IPS-18a (cell line): ENCODE measurements at regions not wholly inside any gene's neighbourhood (a gene's known extent, or its start where the extent isn't known, plus 50 kb on each side); places are given as distances from the start of the nearest gene placed in this dataset.

Source experiments
- H3K27ac ChIP-seq: one replicate; pipeline ENCODE4 v1.5.1; 2013; ENCODE audit warnings: low read length
- H3K27me3 ChIP-seq: one replicate; pipeline ENCODE4 v1.6.1; 2013; ENCODE audit warnings: mild to moderate bottlenecking, low read length; ENCODE audit not compliant: control insufficient read depth, insufficient read depth
- H3K36me3 ChIP-seq: one replicate; pipeline ENCODE4 v1.6.1; 2013; ENCODE audit warnings: low read depth, low read length; ENCODE audit not compliant: control insufficient read depth
- H3K4me1 ChIP-seq: one replicate; pipeline ENCODE4 v1.6.1; 2013; ENCODE audit warnings: low read depth, low read length; ENCODE audit not compliant: control insufficient read depth
- H3K4me3 ChIP-seq: one replicate; pipeline ENCODE4 v1.5.1; 2013; ENCODE audit warnings: low read length
- H3K9ac ChIP-seq: one replicate; pipeline ENCODE4 v1.6.1; 2013; ENCODE audit warnings: mild to moderate bottlenecking, low read length, moderate library complexity
- H3K9me3 ChIP-seq: one replicate; pipeline ENCODE4 v1.6.1; 2013; ENCODE audit warnings: low read depth, low read length; ENCODE audit not compliant: control insufficient read depth

DNA sequence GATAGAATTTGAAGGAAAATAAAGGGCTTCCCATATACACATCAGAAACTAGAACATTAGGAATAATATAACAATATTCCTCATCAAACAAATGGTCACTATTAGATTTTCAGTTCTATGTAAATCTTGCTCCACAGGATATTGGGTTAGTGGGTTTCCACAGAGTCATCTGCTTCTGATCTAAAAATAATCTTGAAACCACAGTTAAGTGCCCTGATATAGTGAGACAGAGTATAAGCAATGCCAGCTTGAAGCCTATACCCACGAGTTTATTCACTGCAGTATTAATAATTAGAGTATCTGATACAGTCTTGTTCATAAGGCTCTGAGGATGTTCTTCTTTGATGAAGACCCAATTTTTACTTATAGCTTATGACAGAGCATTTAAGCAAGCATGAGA, 74.5 kb upstream of the ATF7IP start:
- Histone ChIP-seq H3K9me3 (peaks cover 7% of the 10 kb centered on the region), H3K27ac (no peak overlapping the region), H3K4me3 (no peak overlapping the region), H3K9ac (no peak overlapping the region), H3K27me3 (peaks cover 15% of the 10 kb centered on the region), H3K36me3 (no peaks in the 10 kb centered on the region), H3K4me1 (no peaks in the 10 kb centered on the region)

DNA sequence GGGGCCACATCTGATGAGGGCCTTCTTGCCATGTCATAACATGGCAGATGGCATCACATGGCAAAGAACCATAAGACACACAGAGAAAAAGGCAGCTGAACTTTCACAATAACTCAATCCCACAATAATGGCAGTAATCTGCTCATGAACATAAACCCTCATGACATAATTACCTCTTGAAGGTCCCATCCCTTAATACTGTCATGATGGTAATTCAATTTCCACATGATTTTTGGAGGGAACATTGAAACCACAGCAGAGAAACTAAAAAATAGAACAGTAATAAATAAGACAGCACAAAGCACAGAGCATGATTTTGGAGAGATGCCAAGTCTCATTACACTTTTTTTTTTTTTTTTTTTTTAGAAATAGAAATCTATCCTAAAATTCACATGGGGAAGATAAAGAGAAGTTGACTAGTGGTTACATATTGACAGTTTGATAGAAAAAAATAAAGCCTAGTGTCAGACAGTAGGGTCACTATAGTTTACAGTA, 61.8 kb upstream of the ATF7IP start:
- H3K27ac ChIP-seq: no peak overlapping the region
- H3K27me3 ChIP-seq: no peaks in the 10 kb centered on the region
- H3K36me3 ChIP-seq: no peaks in the 10 kb centered on the region
- H3K4me3 ChIP-seq: no peak overlapping the region
- no peak overlapping the region for H3K9ac ChIP-seq
- H3K9me3 ChIP-seq: no peaks in the 10 kb centered on the region
- no peaks in the 10 kb centered on the region for H3K4me1 ChIP-seq

DNA sequence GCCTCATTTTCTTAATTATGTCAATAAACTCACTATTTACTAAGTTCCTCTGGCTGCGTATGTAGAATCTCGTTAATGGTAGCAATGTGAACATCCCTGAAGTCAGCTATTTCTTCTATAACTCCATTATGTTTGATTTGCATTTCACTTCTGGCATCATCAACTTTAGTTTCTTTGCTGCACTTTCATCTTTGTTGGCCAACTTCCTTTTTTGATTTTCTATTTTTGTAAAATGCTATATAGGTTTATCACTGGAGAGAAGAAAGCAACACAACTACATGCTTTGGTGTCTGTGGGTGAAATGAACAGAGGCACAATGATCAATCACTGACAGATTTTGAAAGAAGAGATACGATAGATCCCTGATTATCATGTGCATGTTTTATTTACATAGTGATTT, 58.5 kb upstream of the ATF7IP start:
- no peaks in the 10 kb centered on the region for H3K36me3 ChIP-seq
- H3K9me3 ChIP-seq: no peaks in the 10 kb centered on the region
- H3K4me3 ChIP-seq: no peak overlapping the region
- no peaks in the 10 kb centered on the region for H3K27me3 ChIP-seq
- H3K27ac ChIP-seq: no peak overlapping the region
- H3K9ac ChIP-seq: no peak overlapping the region
- H3K4me1 ChIP-seq: no peaks in the 10 kb centered on the region

DNA sequence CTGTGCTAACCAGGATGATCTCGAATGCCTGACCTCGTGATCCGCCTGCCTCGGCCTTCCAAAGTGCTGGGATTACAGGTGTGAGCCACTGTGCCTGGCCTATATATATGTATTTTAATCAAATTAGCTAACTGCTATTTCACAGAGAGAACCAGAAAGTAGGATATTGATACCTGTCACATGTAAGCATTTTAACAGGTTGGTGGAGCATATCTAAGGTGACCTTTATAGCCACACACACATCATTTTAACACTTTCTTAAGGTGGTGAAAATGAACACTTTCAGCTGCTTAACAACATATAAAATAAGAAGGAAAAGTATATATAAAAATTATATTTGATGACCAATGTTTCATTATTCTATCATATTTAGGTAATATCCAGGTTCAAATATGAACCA, 57.0 kb upstream of the ATF7IP start:
- H3K9ac ChIP-seq: no peak overlapping the region
- no peaks in the 10 kb centered on the region for H3K27me3 ChIP-seq
- no peak overlapping the region for H3K27ac ChIP-seq
- no peaks in the 10 kb centered on the region for H3K4me1 ChIP-seq
- H3K9me3 ChIP-seq: no peaks in the 10 kb centered on the region
- H3K4me3 ChIP-seq: no peak overlapping the region
- H3K36me3 ChIP-seq: no peaks in the 10 kb centered on the region

DNA sequence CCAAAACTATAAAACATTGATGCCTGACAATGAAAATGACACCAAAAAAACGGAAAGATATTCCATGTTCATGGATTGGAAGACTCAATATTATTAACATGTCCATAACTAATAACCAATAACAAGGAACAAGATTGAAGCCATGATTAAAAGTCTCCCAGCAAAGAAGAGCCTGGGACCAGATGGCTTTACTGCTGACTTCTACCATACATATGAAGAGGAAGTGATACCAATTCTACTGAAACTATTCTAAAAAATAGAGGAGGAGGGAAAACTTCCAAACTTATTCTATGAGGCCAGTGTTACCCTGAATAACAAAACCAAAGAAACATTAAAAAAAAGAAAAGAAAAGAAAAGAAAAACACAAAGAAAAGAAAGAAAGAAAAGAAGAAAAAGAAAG, 54.6 kb upstream of the ATF7IP start:
- Histone ChIP-seq H3K4me1 (no peaks in the 10 kb centered on the region), H3K36me3 (no peaks in the 10 kb centered on the region), H3K9ac (no peak overlapping the region), H3K9me3 (no peaks in the 10 kb centered on the region), H3K27me3 (no peaks in the 10 kb centered on the region), H3K4me3 (no peak overlapping the region), H3K27ac (no peak overlapping the region)

DNA sequence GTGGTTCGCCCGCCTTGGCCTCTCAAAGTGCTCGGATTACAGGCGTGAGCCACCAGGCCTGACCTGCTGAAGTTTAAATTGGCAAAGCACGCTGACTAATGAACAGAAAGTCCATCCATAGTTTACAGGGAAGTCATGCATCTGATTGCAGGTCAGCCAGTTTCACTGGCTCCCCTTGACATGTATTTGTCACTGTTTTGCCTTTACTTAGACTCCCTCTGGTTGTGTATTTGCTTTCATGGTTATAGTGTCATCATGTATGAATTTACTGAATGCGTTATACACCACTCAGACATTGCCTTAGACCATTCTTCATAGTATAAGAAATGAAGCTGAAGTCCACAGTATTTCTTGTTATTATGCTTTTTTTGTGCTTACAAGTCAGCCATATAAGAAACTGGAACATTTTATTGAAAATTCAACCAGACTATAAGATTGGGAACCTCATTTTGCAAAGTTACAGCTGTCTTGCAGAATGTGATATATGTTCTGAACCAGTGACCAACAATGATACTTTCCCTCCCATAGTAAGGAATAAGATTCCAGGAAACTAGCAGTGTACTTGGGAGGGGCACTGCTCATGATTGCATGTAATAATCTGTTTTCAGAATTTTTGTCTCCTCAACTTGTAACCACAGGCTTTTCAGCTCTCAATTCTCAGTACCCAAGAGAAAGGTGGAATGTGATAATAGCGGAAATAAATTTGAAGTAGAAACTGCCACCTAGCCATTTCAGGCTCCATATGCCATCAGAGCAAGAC, 51.9 kb upstream of the ATF7IP start:
- Histone ChIP-seq H3K9me3 (no peaks in the 10 kb centered on the region), H3K4me3 (no peak overlapping the region), H3K27ac (no peak overlapping the region), H3K27me3 (no peaks in the 10 kb centered on the region), H3K4me1 (no peaks in the 10 kb centered on the region), H3K36me3 (no peaks in the 10 kb centered on the region), H3K9ac (no peak overlapping the region)

DNA sequence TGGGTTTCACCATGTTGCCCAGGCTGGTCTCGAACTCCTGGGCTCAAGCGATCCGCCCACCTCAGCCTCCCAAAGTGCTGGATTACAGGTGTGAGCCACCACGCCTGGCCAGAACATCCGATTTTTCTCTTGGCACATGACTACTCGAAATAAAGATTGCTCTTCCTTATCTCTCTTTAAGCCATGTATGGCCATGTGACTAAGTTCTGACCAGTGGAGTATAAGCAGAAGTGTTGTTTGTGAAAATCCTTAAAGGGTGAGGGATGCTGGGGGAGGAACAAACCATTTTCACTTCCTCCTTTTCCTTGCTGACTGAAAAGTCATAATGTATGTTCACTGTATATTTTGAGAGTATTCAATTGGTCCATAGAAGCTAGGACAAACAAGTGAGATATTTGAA, 50.7 kb upstream of the ATF7IP start:
- no peak overlapping the region for H3K4me3 ChIP-seq
- H3K27me3 ChIP-seq: no peaks in the 10 kb centered on the region
- no peaks in the 10 kb centered on the region for H3K9me3 ChIP-seq
- no peak overlapping the region for H3K27ac ChIP-seq
- no peaks in the 10 kb centered on the region for H3K36me3 ChIP-seq
- H3K4me1 ChIP-seq: no peaks in the 10 kb centered on the region
- no peak overlapping the region for H3K9ac ChIP-seq

DNA sequence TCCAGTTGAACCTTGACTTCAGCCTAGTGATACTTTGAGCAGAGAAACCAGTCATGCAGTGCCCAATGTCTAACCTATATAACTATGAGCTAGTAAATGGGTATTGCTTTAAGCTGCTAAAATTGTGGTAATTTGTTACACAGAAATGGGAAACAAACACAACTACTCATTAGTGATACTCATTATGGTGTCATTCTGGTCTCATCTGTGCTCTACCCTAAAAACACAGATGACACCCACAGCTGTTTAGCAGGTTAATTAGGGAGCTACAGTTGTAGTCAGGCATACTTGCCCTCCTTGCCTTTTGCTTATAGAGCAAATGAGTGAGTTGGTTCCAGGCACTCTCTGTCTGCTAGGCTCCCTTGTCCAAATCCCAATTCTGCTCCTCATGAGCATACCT, 50.0 kb upstream of the ATF7IP start:
- no peak overlapping the region for H3K4me3 ChIP-seq
- no peaks in the 10 kb centered on the region for H3K9me3 ChIP-seq
- no peak overlapping the region for H3K27ac ChIP-seq
- H3K27me3 ChIP-seq: no peaks in the 10 kb centered on the region
- no peaks in the 10 kb centered on the region for H3K4me1 ChIP-seq
- H3K9ac ChIP-seq: no peak overlapping the region
- no peaks in the 10 kb centered on the region for H3K36me3 ChIP-seq
